Stimulated activated naive CD4-positive, alpha-beta T cell treated with Interleukin-2 at 50 U/mL for 16 hours (primary cell): ENCODE measurements at regions not wholly inside any gene's neighbourhood (a gene's known extent, or its start where the extent isn't known, plus 50 kb on each side); places are given as distances from the start of the nearest gene placed in this dataset.
"Not testable (repeated sequence)": the region's sequence is repeated elsewhere in the genome, so short reads cannot be mapped to it uniquely, and the experiment has no call there.

Source experiments
- DNase-seq: peaks from one replicate; lab custom pipeline; 2025; lab: John Stamatoyannopoulos, UW

GRCh38 chr5:116740771-116741170 lies 166.1 kb upstream of the SEMA6A start:
- DNase-seq: no peak

GRCh38 chr5:116739571-116739970 lies 164.9 kb upstream of the SEMA6A start:
- no peak for DNase-seq

GRCh38 chr5:116738615-116739261 lies 164.1 kb upstream of the SEMA6A start:
- no peak for DNase-seq

- no peak for DNase-seq
Measured at GRCh38 chr5:116738239-116738614, 163.6 kb upstream of the SEMA6A start.

GRCh38 chr5:116736671-116737070 lies 162.0 kb upstream of the SEMA6A start:
- no peak for DNase-seq

GRCh38 chr5:116733991-116734975 lies 159.7 kb upstream of the SEMA6A start:
- DNase-seq: no peak

- no peak for DNase-seq
Measured at GRCh38 chr5:116732591-116732990, 158.0 kb upstream of the SEMA6A start.

GRCh38 chr5:116731432-116731831 lies 156.8 kb upstream of the SEMA6A start:
- no peak for DNase-seq

- no peak for DNase-seq
Measured at GRCh38 chr5:116730706-116731105, 156.1 kb upstream of the SEMA6A start.

GRCh38 chr5:116730185-116730584 lies 155.6 kb upstream of the SEMA6A start:
- no peak for DNase-seq

GRCh38 chr5:116727248-116727647 lies 152.6 kb upstream of the SEMA6A start:
- no peak for DNase-seq

GRCh38 chr5:116726180-116726579 lies 151.6 kb upstream of the SEMA6A start:
- DNase-seq: not testable (repeated sequence)

GRCh38 chr5:116724971-116725370 lies 150.3 kb upstream of the SEMA6A start:
- no peak for DNase-seq

- DNase-seq: no peak
Measured at GRCh38 chr5:116722651-116723050, 148.0 kb upstream of the SEMA6A start.

GRCh38 chr5:116719106-116719505 lies 144.5 kb upstream of the SEMA6A start:
- no peak for DNase-seq

- DNase-seq: no peak
Measured at GRCh38 chr5:116718317-116718716, 143.7 kb upstream of the SEMA6A start.

- no peak for DNase-seq
Measured at GRCh38 chr5:116709082-116709481, 134.5 kb upstream of the SEMA6A start.

GRCh38 chr5:116705121-116705519 lies 130.5 kb upstream of the SEMA6A start:
- not testable (repeated sequence) for DNase-seq

GRCh38 chr5:116703941-116704340 lies 129.3 kb upstream of the SEMA6A start:
- DNase-seq: no peak

GRCh38 chr5:116703328-116703727 lies 128.7 kb upstream of the SEMA6A start:
- DNase-seq: no peak

GRCh38 chr5:116702776-116703175 lies 128.2 kb upstream of the SEMA6A start:
- DNase-seq: no peak

- no peak for DNase-seq
Measured at GRCh38 chr5:116699332-116699731, 124.7 kb upstream of the SEMA6A start.

GRCh38 chr5:116696366-116696765 lies 121.7 kb upstream of the SEMA6A start:
- no peak for DNase-seq
